Midbrain (tissue), 1 donor: ENCODE measurements at regions not wholly inside any gene's neighbourhood (a gene's known extent, or its start where the extent isn't known, plus 50 kb on each side); places are given as distances from the start of the nearest gene placed in this dataset.
"Not testable (repeated sequence)": the region's sequence is repeated elsewhere in the genome, so short reads cannot be mapped to it uniquely, and the experiment has no call there.

Source experiments
- DNase-seq: peaks from one replicate; lab custom pipeline; 2025; lab: John Stamatoyannopoulos, UW

DNA sequence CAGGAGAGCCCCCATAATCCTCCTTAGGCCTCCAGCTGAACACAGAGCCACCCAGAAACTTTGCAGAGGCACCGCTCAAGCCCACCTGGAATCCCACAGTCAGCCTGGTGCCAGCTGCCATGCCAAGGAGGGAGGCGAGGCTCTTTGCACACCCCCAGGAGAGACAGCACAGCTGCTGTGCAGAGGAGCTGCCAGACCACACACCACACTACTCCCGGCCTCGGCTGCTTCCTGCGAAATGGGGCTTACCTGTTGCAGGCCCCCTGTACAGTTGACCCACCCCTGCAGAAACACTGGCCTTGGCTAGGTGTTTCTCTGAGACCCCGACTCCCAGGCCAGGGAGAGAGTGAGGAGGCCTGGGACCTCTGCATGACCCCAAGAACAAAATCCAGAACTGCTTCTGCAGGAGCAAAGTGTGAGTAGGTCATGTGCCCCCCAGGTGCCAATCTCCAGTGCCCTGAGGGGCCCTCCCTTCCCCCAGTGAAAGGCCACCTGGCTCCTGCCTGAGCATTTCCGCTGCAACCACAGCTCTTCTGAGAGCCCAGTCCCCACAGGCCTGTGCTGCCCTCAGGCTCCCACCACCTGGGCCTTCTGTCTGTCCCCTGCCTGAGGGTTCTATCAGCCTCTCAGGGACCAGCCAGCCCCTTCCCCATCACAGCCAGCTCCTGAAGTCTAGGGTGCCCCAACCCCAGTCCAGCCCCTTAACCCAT lies 580.4 kb downstream of the UQCRFS1 start:
- DNase-seq = no peak

- no peak for DNase-seq
Observed at GRCh38 chr19:28631961-28632360, 581.0 kb downstream of the UQCRFS1 start.

DNA sequence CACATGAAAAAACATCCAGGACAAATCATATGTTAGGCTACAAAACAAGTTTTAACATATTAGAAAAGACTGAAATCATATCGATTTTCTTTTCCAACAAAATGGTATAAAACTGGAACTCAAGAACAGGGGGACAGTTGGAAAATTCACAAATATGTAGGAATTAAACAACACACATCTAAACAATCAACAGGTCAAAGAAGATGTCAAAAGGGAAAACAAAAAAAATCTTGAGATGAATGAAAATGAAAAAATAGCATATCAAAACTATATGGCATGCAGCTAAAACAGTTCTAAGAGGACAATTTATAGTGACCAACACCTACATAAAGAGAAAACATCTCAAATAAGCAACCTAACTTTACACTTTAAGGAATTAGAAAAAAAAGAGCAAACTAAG lies 585.3 kb downstream of the UQCRFS1 start:
- no peak for DNase-seq

DNA sequence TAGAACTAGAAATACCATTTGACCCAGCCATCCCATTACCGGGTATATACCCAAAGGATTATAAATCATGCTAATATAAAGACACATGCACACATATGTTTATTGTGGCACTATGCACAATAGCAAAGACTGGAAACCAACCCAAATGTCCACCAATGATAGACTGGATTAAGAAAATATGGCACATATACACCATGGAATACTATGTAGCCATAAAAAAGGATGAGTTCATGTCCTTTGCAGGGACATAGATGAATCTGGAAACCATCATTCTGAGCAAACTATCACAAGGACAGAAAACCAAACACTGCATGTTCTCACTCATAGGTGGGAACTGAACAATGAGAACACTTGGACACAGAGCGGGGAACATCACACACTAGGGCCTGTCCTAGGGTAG lies 586.5 kb downstream of the UQCRFS1 start:
- not testable (repeated sequence) for DNase-seq

GRCh38 chr19:28619816-28620429 lies 593.0 kb downstream of the UQCRFS1 start:
- no peak for DNase-seq

GRCh38 chr19:28618504-28618903 lies 594.4 kb downstream of the UQCRFS1 start:
- no peak for DNase-seq

DNA sequence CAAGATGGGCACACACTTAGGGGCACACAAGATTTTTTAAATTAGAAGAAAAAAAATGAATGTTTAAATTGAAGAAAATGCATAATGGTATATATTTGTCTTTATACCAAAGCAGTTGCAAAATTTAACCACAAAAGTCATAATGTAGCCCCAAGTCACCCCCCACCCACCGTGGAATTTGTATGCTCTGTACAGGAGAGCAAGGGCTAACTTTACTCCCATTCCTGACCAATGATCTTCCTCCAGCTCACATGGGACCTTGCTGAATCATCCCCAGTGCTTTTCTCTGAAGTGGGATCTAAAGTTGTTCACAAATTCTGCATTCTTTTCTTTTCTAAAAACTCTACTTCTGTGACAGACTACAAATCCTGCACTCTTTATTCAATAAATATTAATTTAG lies 597.0 kb downstream of the UQCRFS1 start:
- no peak for DNase-seq

- no peak for DNase-seq
Observed at GRCh38 chr19:28615546-28615916, 597.4 kb downstream of the UQCRFS1 start.

DNA sequence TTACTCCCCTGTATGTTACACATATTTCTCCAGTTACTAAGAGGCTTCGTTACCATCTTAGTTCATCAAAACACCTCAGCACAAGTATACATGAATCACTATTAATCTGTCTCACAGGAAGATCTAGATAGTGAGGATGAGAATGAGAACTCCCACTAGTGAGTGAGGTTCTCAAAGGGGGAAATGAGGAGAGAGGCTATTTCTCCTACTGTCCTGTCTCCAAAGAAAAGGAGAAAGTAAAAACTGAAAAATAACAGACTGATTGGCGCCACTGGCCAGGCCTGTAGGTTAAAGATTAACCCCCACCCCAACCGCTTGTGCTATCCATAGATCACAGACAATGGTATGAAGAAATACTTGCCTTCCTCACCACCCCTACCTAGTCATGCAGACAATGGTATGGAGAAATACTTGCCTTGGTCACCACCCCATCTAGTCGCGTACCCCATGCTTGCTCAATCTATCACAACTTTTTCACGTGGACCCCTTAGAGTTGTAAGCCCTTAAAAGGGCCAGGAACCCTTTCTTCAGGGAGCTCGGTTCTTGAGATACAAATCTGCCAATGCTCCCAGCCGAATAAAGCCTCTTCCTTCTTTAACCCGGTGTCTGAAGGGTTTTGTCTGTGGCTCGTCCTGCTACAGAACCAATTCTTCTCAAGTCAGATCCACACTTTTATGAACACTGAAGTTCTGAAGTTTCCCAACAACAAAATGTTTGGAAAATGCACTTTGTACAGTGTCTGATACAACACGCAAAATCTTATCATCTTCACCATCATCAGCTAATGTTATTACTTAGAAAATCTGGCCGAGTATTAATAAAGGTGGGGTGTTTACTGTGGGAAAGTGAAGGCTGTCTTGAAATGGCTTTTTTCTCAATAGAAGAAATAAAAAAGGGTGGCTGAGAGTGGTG lies 598.1 kb downstream of the UQCRFS1 start:
- no peak for DNase-seq

GRCh38 chr19:28612275-28612769 lies 600.6 kb downstream of the UQCRFS1 start:
- DNase-seq = no peak

DNA sequence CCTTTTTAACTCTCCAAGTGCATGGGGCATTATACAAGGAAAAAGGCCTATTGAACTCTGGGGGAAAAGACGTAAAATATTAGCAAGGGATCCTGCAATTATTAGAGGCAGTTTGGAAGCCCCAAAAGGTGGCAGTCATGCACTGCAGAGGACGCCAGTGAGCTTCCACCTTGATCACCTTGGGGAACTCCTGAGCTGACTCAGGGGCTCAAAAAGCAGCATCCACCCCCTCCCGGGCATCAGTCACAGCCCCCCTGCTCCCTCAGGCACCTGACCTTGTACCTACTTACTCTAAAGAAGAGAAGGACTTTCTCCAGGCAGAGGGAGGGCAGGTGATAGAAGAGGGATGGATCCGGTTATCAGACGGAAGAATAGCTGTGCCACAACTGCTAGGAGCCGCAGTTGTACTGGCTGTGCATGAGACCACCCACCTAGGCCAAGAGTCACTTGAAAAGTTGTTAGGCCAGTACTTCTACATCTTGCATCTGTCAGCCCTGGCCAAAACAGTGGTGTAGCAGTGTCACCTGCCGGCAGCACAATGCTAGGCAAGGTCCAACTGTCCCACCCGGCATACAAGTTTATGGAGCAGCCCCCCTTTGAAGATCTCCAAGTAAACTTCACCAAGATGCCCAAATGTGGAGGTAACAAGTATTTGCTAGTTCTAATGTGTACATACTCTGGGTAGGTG lies 601.6 kb downstream of the UQCRFS1 start:
- not testable (repeated sequence) for DNase-seq

DNA sequence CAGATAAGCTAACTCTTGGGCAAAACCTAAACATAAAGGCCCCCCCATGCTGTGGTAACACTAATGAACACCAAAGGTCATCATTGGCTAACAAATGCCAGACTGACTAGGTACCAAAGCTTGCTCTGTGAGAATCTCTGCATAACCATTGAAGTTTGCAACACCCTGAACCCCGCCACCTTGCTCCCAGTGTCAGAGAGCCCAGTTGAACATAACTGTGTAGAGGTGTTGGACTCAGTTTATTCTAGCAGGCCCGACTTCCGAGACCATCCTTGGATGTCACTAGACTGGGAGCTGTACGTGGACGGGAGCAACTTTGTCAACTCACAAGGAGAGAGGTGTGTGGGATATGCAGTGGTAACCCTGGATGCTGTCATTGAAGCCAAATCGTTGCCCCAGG lies 602.2 kb downstream of the UQCRFS1 start:
- no peak for DNase-seq

- no peak for DNase-seq
Observed at GRCh38 chr19:28609944-28610343, 603.0 kb downstream of the UQCRFS1 start.

GRCh38 chr19:28609091-28609755 lies 603.7 kb downstream of the UQCRFS1 start:
- no peak for DNase-seq

- DNase-seq = no peak
Observed at GRCh38 chr19:28608292-28608691, 604.7 kb downstream of the UQCRFS1 start.

GRCh38 chr19:28607066-28607583 lies 605.8 kb downstream of the UQCRFS1 start:
- no peak for DNase-seq

GRCh38 chr19:28606269-28607032 lies 606.5 kb downstream of the UQCRFS1 start:
- no peak for DNase-seq

DNA sequence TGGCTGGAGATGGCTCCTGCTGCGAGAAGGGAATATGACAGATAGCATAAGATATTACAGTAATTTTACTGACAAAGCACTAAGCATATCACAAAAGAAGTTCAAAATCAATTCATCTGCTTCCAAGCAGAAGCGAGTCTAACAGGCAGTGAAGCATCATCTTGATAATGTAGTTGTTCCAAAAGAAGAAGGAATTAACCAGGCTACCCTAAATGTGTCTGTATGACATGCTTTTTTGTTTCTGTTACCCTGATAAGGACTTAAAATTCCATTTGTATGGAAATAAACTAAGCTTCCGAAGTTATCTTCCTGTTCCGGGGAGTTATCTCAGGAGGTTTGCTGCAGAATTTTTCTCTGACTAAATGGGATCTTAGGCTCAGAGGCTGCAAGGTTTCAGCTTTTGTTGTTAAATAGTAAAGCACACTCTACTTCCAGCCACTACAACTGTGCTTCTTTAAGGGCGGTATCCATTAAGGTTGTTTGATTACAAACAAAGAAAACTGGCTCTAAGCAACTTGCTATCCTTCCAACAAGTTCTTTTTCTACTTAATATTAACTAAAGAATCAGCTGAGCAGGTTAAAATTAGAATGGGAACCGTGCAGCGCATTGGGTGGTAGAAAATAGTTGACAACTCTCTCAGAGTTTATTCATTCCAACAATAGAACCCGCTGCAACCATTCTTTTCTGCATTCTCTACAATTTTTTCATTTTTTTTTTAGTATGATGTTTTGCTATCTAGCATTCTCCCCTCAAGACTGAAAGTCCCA lies 607.3 kb downstream of the UQCRFS1 start:
- no peak for DNase-seq

DNA sequence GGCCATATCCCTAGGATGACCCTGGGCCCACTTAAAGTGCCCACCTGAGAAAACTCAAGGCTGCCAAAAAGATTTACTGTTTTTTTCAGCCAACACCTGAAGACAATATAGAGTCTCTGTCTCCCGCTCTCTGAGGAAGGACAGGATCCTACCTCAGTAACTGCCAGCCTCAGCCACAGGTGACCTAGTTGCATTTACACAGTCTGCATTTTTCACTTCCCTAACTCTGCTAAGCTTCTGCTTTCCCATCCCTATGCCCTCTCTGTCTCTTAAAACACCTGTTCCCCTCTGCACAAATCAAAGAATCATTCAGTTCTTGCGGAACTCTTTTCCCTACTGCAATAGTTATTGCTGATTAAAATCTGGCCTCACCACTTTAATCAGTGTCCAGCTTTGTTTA lies 609.5 kb downstream of the UQCRFS1 start:
- no peak for DNase-seq
